OCI-LY3 (cell line): ENCODE measurements at regions not wholly inside any gene's neighbourhood (a gene's known extent, or its start where the extent isn't known, plus 50 kb on each side); places are given as distances from the start of the nearest gene placed in this dataset.

Experiments
- CTCF ChIP-seq: fragments of 200-600, 300-600 bp; sonication (generic); IDR thresholded peaks from 2 replicates; pipeline ENCODE4 v1.5.1; 2014; ENCODE audit warnings: antibody characterized with exemption, low read length, low read depth
- EZH2phosphoT487 ChIP-seq: fragments of 200-600 bp; shearing (Covaris generic); IDR thresholded peaks from 2 replicates; pipeline ENCODE4 v1.6.1; 2018; ENCODE audit warnings: antibody characterized with exemption, mixed run types, low read depth

DNA sequence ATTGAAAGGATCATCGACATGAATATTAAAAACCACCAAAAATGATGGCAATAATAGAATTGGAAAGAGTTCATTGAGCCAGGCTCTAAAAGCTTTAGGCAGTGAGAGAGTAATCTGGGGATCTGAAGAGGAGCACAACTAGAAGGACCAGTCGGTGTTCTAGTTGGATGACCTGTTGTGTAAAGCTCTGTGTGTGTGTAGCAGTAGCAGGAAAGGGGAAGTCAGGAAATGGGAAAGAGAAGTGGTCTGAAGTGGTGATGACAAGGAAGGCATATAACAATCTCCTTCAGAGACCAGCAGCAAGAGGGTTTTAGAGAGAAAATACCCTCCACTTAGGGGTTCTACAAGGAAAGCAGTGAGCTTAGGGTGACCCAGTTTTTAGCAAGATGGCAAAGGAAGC, 539.2 kb downstream of the HTR7 start:
- no peak for TF ChIP-seq CTCF
- no peak for TF ChIP-seq EZH2phosphoT487
